ENCODE measurements at regions not wholly inside any gene's neighbourhood (a gene's known extent, or its start where the extent isn't known, plus 50 kb on each side); places are given as distances from the start of the nearest gene placed in this dataset.

GRCh38 chr18:51540562-51540961 is 343.1 kb upstream of the MEX3C start:
- TF ChIP-seq TAF1 (IDR thresholded peaks at IDR 0.05; ENCODE audit: borderline replicate concordance, low read depth, low read length) (no peak), CTCF (IDR thresholded peaks at IDR 0.05 in 2 of 3, conservative IDR thresholded peaks at IDR 0.05 in 1 of 3; ENCODE audit: control insufficient read depth in 2 of 3, extremely low read depth in 1 of 3, insufficient read depth in 1 of 3, low read depth in 3 of 3, low read length in 3 of 3) (no peak), NR2F1 (conservative IDR thresholded peaks at IDR 0.05) (no peak), ATF2 (IDR thresholded peaks at IDR 0.05; ENCODE audit: low read length) (no peak), ZNF24 (IDR thresholded peaks at IDR 0.05) (no peak), POLR2A (IDR thresholded peaks at IDR 0.05; ENCODE audit: low read depth, low read length) (no peak)

All from GM12878 (cell line).